HepG2 (cell line): ENCODE measurements at regions not wholly inside any gene's neighbourhood (a gene's known extent, or its start where the extent isn't known, plus 50 kb on each side); places are given as distances from the start of the nearest gene placed in this dataset.

ENCODE experiments used
- ATAC-seq: fragments of 200-7000 bp; cut with Tn5 transposase; 3 replicates; pipeline ENCODE4 v1.9.1; 2020; ENCODE audit warnings: mild to moderate bottlenecking, moderate library complexity
- BruUV-seq: library from RNA; stranded (reverse); fragments of 400-500 nt; replicated peaks from 2 replicates; lab custom pipeline; 2021; lab: Mats Ljungman, UMichigan
- CTCF ChIA-PET: fragments of 300-600 bp; formaldehyde crosslinking; extraction: SDS; loops from one replicate; lab custom pipeline; 2021; ENCODE audit warnings: low total read pairs, inconsistent platforms, low intra/inter-chr PET ratio; lab: Yijun Ruan, JAX
- POLR2A ChIA-PET: fragments of 350-600 bp; sonication (Branson Sonifier 250); formaldehyde crosslinking; loops from one replicate; lab custom pipeline; 2020; ENCODE audit warnings: antibody characterized with exemption, inconsistent platforms; lab: Yijun Ruan, JAX
- DNase-seq: peaks from one replicate; pipeline ENCODE4 v3.0.0-alpha.2; 2015; ENCODE audit warnings: low spot score
- FAIRE-seq: peaks from 3 replicates; lab custom pipeline; 2011; peaks lifted over from hg19 to GRCh38; lab: Jason Lieb, UNC
- H2AFZ ChIP-seq: one replicate; pipeline ENCODE4 v1.6.1; 2011; ENCODE audit warnings: low read length, inconsistent platforms
- H3K27ac ChIP-seq: fragments of 300-600 bp; 3 replicates; pipeline ENCODE4 v1.8.0; 2011; ENCODE audit warnings: mixed run types, mild to moderate bottlenecking, mixed read lengths, low read length, inconsistent platforms; ENCODE audit not compliant: insufficient read depth; ENCODE audit errors: extremely low read length
- H3K27me3 ChIP-seq, 2 experiments: fragments of 200-600 bp in 1 of 2; 2 replicates in 1 of 2; 3 replicates in 1 of 2; pipeline versions ENCODE4 v1.6.0 to v1.8.0; 2011; ENCODE audit warnings: low read length in 2 of 2, mild to moderate bottlenecking in 2 of 2, moderate library complexity in 2 of 2, inconsistent platforms in 1 of 2; ENCODE audit not compliant: insufficient read depth in 2 of 2, control insufficient read depth in 1 of 2
- H3K36me3 ChIP-seq, 2 experiments: fragments of 200-600 bp in 1 of 2; replicated peaks in 1 of 2; 2 replicates in 1 of 2; 3 replicates in 1 of 2; pipeline versions ENCODE4 v1.5.1 to v1.8.0; 2011; ENCODE audit warnings: low read length in 2 of 2, inconsistent platforms in 1 of 2; ENCODE audit not compliant: insufficient read depth in 2 of 2, control insufficient read depth in 1 of 2
- H3K4me1 ChIP-seq: 2 replicates; pipeline ENCODE4 v1.5.1; 2012; ENCODE audit warnings: low read length, inconsistent platforms; ENCODE audit not compliant: insufficient read depth
- H3K4me2 ChIP-seq: 2 replicates; pipeline ENCODE4 v1.6.0; 2011; ENCODE audit warnings: low read depth, low read length, inconsistent platforms
- H3K4me3 ChIP-seq, 3 experiments: fragments of 200-600 bp in 1 of 3; sonication (generic), shearing (Covaris generic) in 1 of 3; replicated peaks in 1 of 3; 2 replicates each; pipeline ENCODE4 v1.5.1; 2011 to 2016; ENCODE audit warnings: low read length in 3 of 3, inconsistent platforms in 2 of 3, low read depth in 2 of 3, mild to moderate bottlenecking in 2 of 3, control low read depth in 1 of 3, mixed read lengths in 1 of 3; ENCODE audit not compliant: insufficient read depth in 1 of 3
- H3K79me2 ChIP-seq: one replicate; pipeline ENCODE4 v1.6.1; 2011; ENCODE audit warnings: low read length, inconsistent platforms; ENCODE audit not compliant: insufficient read depth
- H3K9ac ChIP-seq: 2 replicates; pipeline ENCODE4 v1.6.0; 2011; ENCODE audit warnings: mild to moderate bottlenecking, low read depth, low read length, inconsistent platforms; ENCODE audit not compliant: insufficient read depth
- H3K9me3 ChIP-seq: 2 replicates; pipeline ENCODE4 v1.5.1; 2012; ENCODE audit warnings: mild to moderate bottlenecking, low read length
- H4K20me1 ChIP-seq: 2 replicates; pipeline ENCODE4 v1.6.0; 2011; ENCODE audit warnings: inconsistent platforms, mild to moderate bottlenecking, low read length, moderate library complexity; ENCODE audit not compliant: insufficient read depth
- ATF5 ChIP-seq: sonication (generic); formaldehyde crosslinking; IDR thresholded peaks from 2 replicates; pipeline ENCODE4 v1.4.0; 2020; ENCODE audit warnings: mild to moderate bottlenecking, low read depth, missing genetic modification reagents
- ATF7-NPFF ChIP-seq: sonication (generic); formaldehyde crosslinking; IDR thresholded peaks from 2 replicates; pipeline ENCODE4 v1.8.1; 2023; ENCODE audit warnings: mild to moderate bottlenecking, low read depth, missing genetic modification reagents, moderate library complexity
- BCLAF1 ChIP-seq: fragments of 450-650 bp; IDR thresholded peaks from 2 replicates; pipeline ENCODE4 v1.6.1; 2017; ENCODE audit warnings: mild to moderate bottlenecking
- CENPBD1 ChIP-seq: sonication (generic); formaldehyde crosslinking; IDR thresholded peaks from 2 replicates; pipeline ENCODE4 v1.8.0; 2022; ENCODE audit warnings: missing genetic modification reagents, low read depth, mild to moderate bottlenecking, borderline replicate concordance
- FOXO1 ChIP-seq: sonication (generic); formaldehyde crosslinking; IDR thresholded peaks from 2 replicates; pipeline ENCODE4 v1.4.0; 2020; ENCODE audit warnings: missing genetic modification reagents
- GATAD2A ChIP-seq: IDR thresholded peaks from 2 replicates; pipeline ENCODE4 v1.6.1; 2016
- NFIB ChIP-seq: sonication (generic); formaldehyde crosslinking; IDR thresholded peaks from 2 replicates; pipeline ENCODE4 v1.9.0; 2021; ENCODE audit warnings: missing genetic modification reagents, mild to moderate bottlenecking, borderline replicate concordance
- POLR2AphosphoS5 ChIP-seq: IDR thresholded peaks from 2 replicates; pipeline ENCODE4 v1.6.1; 2012; ENCODE audit warnings: low read depth, low read length
- RXRB ChIP-seq: IDR thresholded peaks from 2 replicates; pipeline ENCODE4 v1.6.1; 2016; ENCODE audit warnings: borderline replicate concordance, missing genetic modification reagents, missing compliant biosample characterization
- SP140L ChIP-seq: sonication (generic); formaldehyde crosslinking; IDR thresholded peaks from 2 replicates; pipeline ENCODE4 v1.4.0; 2020; ENCODE audit warnings: missing genetic modification reagents, borderline replicate concordance
- YY1 ChIP-seq: IDR thresholded peaks from 2 replicates; pipeline ENCODE4 v1.6.1; 2011; ENCODE audit warnings: low read length, low read depth, moderate library complexity, mild to moderate bottlenecking; ENCODE audit not compliant: insufficient read depth, insufficient replicate concordance
- ZNF234 ChIP-seq: sonication (generic); formaldehyde crosslinking; conservative IDR thresholded peaks from 2 replicates; pipeline ENCODE4 v1.5.1; 2020; ENCODE audit warnings: mild to moderate bottlenecking, missing genetic modification reagents
- ZNF775 ChIP-seq: sonication (generic); formaldehyde crosslinking; IDR thresholded peaks from 2 replicates; pipeline ENCODE4 v1.4.0; 2020; ENCODE audit warnings: missing genetic modification reagents, mild to moderate bottlenecking, moderate library complexity, borderline replicate concordance
- WGBS: methylation state at CpG from one replicate; pipeline ENCODE4 v1.1.6; 2017; ENCODE audit warnings: low lambda C conversion rate; 5-methylcytosine and 5-hydroxymethylcytosine counted together
- in situ Hi-C: cut with HindIII; loops from 2 replicates; pipeline ENCODE4 v1.10.0; 2017; ENCODE audit warnings: low pct_unique_long_range_greater_than_20kb; ENCODE audit not compliant: extremely low pct_ligation_motif_present
- intact Hi-C: fragments of 100-400 bp; cut with micrococcal nuclease; formaldehyde crosslinking; loops from one replicate; pipeline ENCODE4 v1.10.0; 2022; ENCODE audit not compliant: unreplicated experiment

GRCh38 chr6:4585682-4586468 lies 190.3 kb upstream of the CDYL start:
- no peaks in the 10 kb centered on the region for H4K20me1 ChIP-seq
- in situ Hi-C loops (no loop called here), intact Hi-C loops (no loop called here)
- H3K27me3 ChIP-seq, result peaks cover 2 to 67% of the 10 kb centered on the region in 2 experiments; a peak in 4 of 5 replicates
- BruUV-seq, result no TSS peak
- H3K4me3 ChIP-seq, result no peak overlapping the region
- WGBS, result 4% methylated on average over 5 of the region's 5 CpGs
- CTCF ChIA-PET, result no interaction called here
- H2AFZ ChIP-seq, result no peak overlapping the region
- TF ChIP-seq POLR2AphosphoS5 (no peak), ATF7-NPFF (no peak), GATAD2A (CRISPR knock-in tag) (no peak), ZNF775 (CRISPR knock-in tag) (no peak), RXRB (CRISPR knock-in tag) (no peak), ZNF234 (CRISPR knock-in tag) (no peak), CENPBD1 (CRISPR knock-in tag) (no peak), FOXO1 (CRISPR knock-in tag) (no peak), YY1 (no peak), BCLAF1 (no peak), ATF5 (no peak), NFIB (CRISPR knock-in tag) (no peak), SP140L (CRISPR knock-in tag) (no peak)
- H3K9ac ChIP-seq, result no peak overlapping the region
- no peaks in the 10 kb centered on the region for H3K36me3 ChIP-seq
- ATAC-seq (no peak), DNase-seq (no peak), FAIRE-seq (no peak)
- POLR2A ChIA-PET, result no interaction called here
- no peaks in the 10 kb centered on the region for H3K9me3 ChIP-seq
- H3K27ac ChIP-seq, result no peak overlapping the region
- H3K79me2 ChIP-seq, result no peaks in the 10 kb centered on the region
- no peak overlapping the region for H3K4me2 ChIP-seq
- no peaks in the 10 kb centered on the region for H3K4me1 ChIP-seq
